HG03159 (cell line): ENCODE measurements at regions not wholly inside any gene's neighbourhood (a gene's known extent, or its start where the extent isn't known, plus 50 kb on each side); places are given as distances from the start of the nearest gene placed in this dataset.
A peak's percentile ranks its signal among the peaks of the same experiment; 100 is the strongest.

Experiments used
- ATAC-seq: cut with Tn5 transposase; IDR thresholded peaks from one replicate; pipeline ENCODE4 v1.9.1; 2021; ENCODE audit warnings: mild to moderate bottlenecking, moderate library complexity; ENCODE audit not compliant: unreplicated experiment

GRCh38 chr14:44788612-44789011 lies 173.1 kb downstream of the KLHL28 start:
- ATAC-seq: no peak

GRCh38 chr14:44785096-44785495 lies 176.7 kb downstream of the KLHL28 start:
- ATAC-seq: no peak

GRCh38 chr14:44783901-44784300 lies 177.8 kb downstream of the KLHL28 start:
- no peak for ATAC-seq

GRCh38 chr14:44782775-44783238 lies 178.9 kb downstream of the KLHL28 start:
- ATAC-seq: no peak

- no peak for ATAC-seq
Measured at GRCh38 chr14:44780989-44781388, 180.8 kb downstream of the KLHL28 start.

- ATAC-seq: peak; percentile 71
Measured at GRCh38 chr14:44778604-44779003, 183.1 kb downstream of the KLHL28 start.

GRCh38 chr14:44777584-44777983 lies 184.2 kb downstream of the KLHL28 start:
- ATAC-seq: no peak

- no peak for ATAC-seq
Measured at GRCh38 chr14:44775248-44775647, 186.5 kb downstream of the KLHL28 start.

GRCh38 chr14:44774396-44774795 lies 187.4 kb downstream of the KLHL28 start:
- no peak for ATAC-seq

GRCh38 chr14:44771496-44771895 lies 190.3 kb downstream of the KLHL28 start:
- ATAC-seq: no peak

- ATAC-seq: no peak
Measured at GRCh38 chr14:44770201-44770600, 191.5 kb downstream of the KLHL28 start.

GRCh38 chr14:44768935-44769334 lies 192.8 kb downstream of the KLHL28 start:
- no peak for ATAC-seq

GRCh38 chr14:44767646-44768173 lies 194.0 kb downstream of the KLHL28 start:
- ATAC-seq: no peak

- no peak for ATAC-seq
Measured at GRCh38 chr14:44766285-44766684, 195.5 kb downstream of the KLHL28 start.

- ATAC-seq: no peak
Measured at GRCh38 chr14:44763356-44763755, 198.4 kb downstream of the KLHL28 start.

- ATAC-seq: no peak
Measured at GRCh38 chr14:44759277-44759676, 202.5 kb downstream of the KLHL28 start.

GRCh38 chr14:44756554-44756953 lies 205.2 kb downstream of the KLHL28 start:
- no peak for ATAC-seq

GRCh38 chr14:44745371-44745770 lies 216.4 kb downstream of the KLHL28 start:
- no peak for ATAC-seq

- ATAC-seq: no peak
Measured at GRCh38 chr14:44742202-44742601, 219.5 kb downstream of the KLHL28 start.

- ATAC-seq: no peak
Measured at GRCh38 chr14:44741431-44741830, 220.3 kb downstream of the KLHL28 start.

- ATAC-seq: no peak
Measured at GRCh38 chr14:44736326-44736725, 225.4 kb downstream of the KLHL28 start.

GRCh38 chr14:44732144-44732543 lies 225.1 kb upstream of the FSCB start:
- no peak for ATAC-seq

GRCh38 chr14:44730860-44731259 lies 223.8 kb upstream of the FSCB start:
- no peak for ATAC-seq
